Tibial artery (tissue), 4 donors: ENCODE measurements at regions not wholly inside any gene's neighbourhood (a gene's known extent, or its start where the extent isn't known, plus 50 kb on each side); places are given as distances from the start of the nearest gene placed in this dataset.
"Not testable (repeated sequence)": the region's sequence is repeated elsewhere in the genome, so short reads cannot be mapped to it uniquely, and the experiment has no call there.

Source experiments
- DNase-seq, 2 donors: peaks; one replicate each; pipeline ENCODE4 v3.0.0-alpha.2; 2019
- H3K27ac ChIP-seq, 2 donors: fragments of 200-600 bp; sonication (generic) in 1 of 2; 1 replicate in 1 of 2; 2 replicates in 1 of 2; pipeline ENCODE4 v1.5.1; 2018 to 2019; ENCODE audit warnings: mild to moderate bottlenecking in 1 of 2
- H3K27me3 ChIP-seq, 2 donors: fragments of 200-600 bp; sonication (generic) in 1 of 2; one replicate each; pipeline versions ENCODE4 v1.5.1 to v1.6.0; 2016 to 2019
- H3K36me3 ChIP-seq, 3 donors: fragments of 200-600 bp; sonication (generic) in 2 of 3; one replicate each; pipeline ENCODE4 v1.5.1; 2016 to 2019; ENCODE audit warnings: mild to moderate bottlenecking in 2 of 3
- H3K4me1 ChIP-seq, 4 donors: fragments of 200-600 bp; sonication (generic) in 2 of 4; 1 replicate in 3 of 4; 2 replicates in 1 of 4; pipeline ENCODE4 v1.5.1; 2016 to 2019
- H3K4me3 ChIP-seq, 2 donors: fragments of 200-600 bp; sonication (generic) in 1 of 2; 1 replicate in 1 of 2; 2 replicates in 1 of 2; pipeline ENCODE4 v1.5.1; 2018 to 2019; ENCODE audit warnings: mild to moderate bottlenecking in 2 of 2
- H3K9me3 ChIP-seq, 3 donors: fragments of 200-600 bp; sonication (generic) in 1 of 3; one replicate each; pipeline ENCODE4 v1.5.1; 2016 to 2019
- intact Hi-C: fragments of 100-400 bp; cut with DNase I; formaldehyde crosslinking; loops from one replicate; pipeline ENCODE4 v1.15.0; 2023; ENCODE audit warnings: low total_unique reads

- not testable (repeated sequence) for H3K27ac ChIP-seq
Measured at GRCh38 chr1:149371955-149372354, 102.9 kb upstream of the NBPF19 start.

GRCh38 chr1:149378462-149378861, 96.4 kb upstream of the NBPF19 start:
- H3K4me3 ChIP-seq, intact Hi-C loops, H3K4me1 ChIP-seq, H3K27ac ChIP-seq, H3K27me3 ChIP-seq, H3K9me3 ChIP-seq, DNase-seq, H3K36me3 ChIP-seq: not testable (repeated sequence)

More at GRCh38 chr1:149371955-149372354, 102.9 kb upstream of the NBPF19 start:
- H3K9me3 ChIP-seq, DNase-seq, H3K4me1 ChIP-seq, H3K27me3 ChIP-seq, intact Hi-C loops, H3K4me3 ChIP-seq, H3K36me3 ChIP-seq: not testable (repeated sequence)

- H3K36me3 ChIP-seq, H3K9me3 ChIP-seq, intact Hi-C loops, H3K27me3 ChIP-seq, H3K4me1 ChIP-seq: not testable (repeated sequence)
- Histone ChIP-seq H3K4me3 (peak overlapping the region; percentile 50 to 59), H3K27ac (peak overlapping the region; percentile 59 to 79)
- DNase-seq, result peak; percentile 61 to 88
Measured at GRCh38 chr1:149390173-149390926, 84.5 kb upstream of the NBPF19 start.

GRCh38 chr1:149390931-149391330, 83.9 kb upstream of the NBPF19 start:
- H3K9me3 ChIP-seq, H3K4me1 ChIP-seq, H3K36me3 ChIP-seq, H3K27me3 ChIP-seq, DNase-seq, intact Hi-C loops: not testable (repeated sequence)
- peak overlapping the region; percentile 59 to 79 for H3K27ac ChIP-seq
- peak overlapping the region; percentile 50 to 59 for H3K4me3 ChIP-seq

- H3K27me3 ChIP-seq, H3K36me3 ChIP-seq, H3K9me3 ChIP-seq, H3K27ac ChIP-seq, intact Hi-C loops, H3K4me3 ChIP-seq, DNase-seq: not testable (repeated sequence)
- H3K4me1 ChIP-seq, result peaks cover 0 to 21% (median 0%) of the 10 kb centered on the region in 4 donors
Measured at GRCh38 chr1:149395802-149396201, 79.0 kb upstream of the NBPF19 start.

- H3K4me3 ChIP-seq, DNase-seq, H3K36me3 ChIP-seq, H3K9me3 ChIP-seq, H3K27me3 ChIP-seq, H3K27ac ChIP-seq, intact Hi-C loops: not testable (repeated sequence)
- peaks cover 0 to 17% (median 2%) of the 10 kb centered on the region in 4 donors for H3K4me1 ChIP-seq
Measured at GRCh38 chr1:149398527-149398926, 76.3 kb upstream of the NBPF19 start.

GRCh38 chr1:149408404-149408803, 66.4 kb upstream of the NBPF19 start:
- H3K27me3 ChIP-seq, H3K4me1 ChIP-seq, H3K27ac ChIP-seq, H3K36me3 ChIP-seq, intact Hi-C loops, H3K9me3 ChIP-seq, H3K4me3 ChIP-seq, DNase-seq: not testable (repeated sequence)

- H3K27ac ChIP-seq, H3K36me3 ChIP-seq, DNase-seq, H3K27me3 ChIP-seq, intact Hi-C loops, H3K4me1 ChIP-seq, H3K4me3 ChIP-seq, H3K9me3 ChIP-seq: not testable (repeated sequence)
Measured at GRCh38 chr1:149415373-149415772, 59.5 kb upstream of the NBPF19 start.

GRCh38 chr1:149418782-149419181, 56.1 kb upstream of the NBPF19 start:
- H3K27ac ChIP-seq, H3K4me3 ChIP-seq, H3K36me3 ChIP-seq, H3K27me3 ChIP-seq, DNase-seq, H3K9me3 ChIP-seq, H3K4me1 ChIP-seq, intact Hi-C loops: not testable (repeated sequence)

- H3K36me3 ChIP-seq, DNase-seq, H3K4me1 ChIP-seq, H3K27ac ChIP-seq, H3K4me3 ChIP-seq, H3K9me3 ChIP-seq, H3K27me3 ChIP-seq, intact Hi-C loops: not testable (repeated sequence)
Measured at GRCh38 chr1:149423122-149423521, 51.7 kb upstream of the NBPF19 start.
